Trophoblast cell (in vitro differentiated cells and primary cell): ENCODE measurements at regions not wholly inside any gene's neighbourhood (a gene's known extent, or its start where the extent isn't known, plus 50 kb on each side); places are given as distances from the start of the nearest gene placed in this dataset.

Experiments used
- DNase-seq, 2 donors: peaks; one replicate each; pipeline ENCODE4 v3.0.0-alpha.2; 2016
- H2AFZ ChIP-seq: 2 replicates; pipeline ENCODE4 v1.6.1; 2013; ENCODE audit warnings: low read length, moderate library complexity, mild to moderate bottlenecking; ENCODE audit not compliant: insufficient read depth, poor library complexity
- H2AK5ac ChIP-seq: 2 replicates; pipeline ENCODE4 v1.6.1; 2013; ENCODE audit warnings: mild to moderate bottlenecking, low read length
- H2BK120ac ChIP-seq: 2 replicates; pipeline ENCODE4 v1.6.1; 2013; ENCODE audit warnings: low read length, mild to moderate bottlenecking, moderate library complexity; ENCODE audit not compliant: insufficient read depth, poor library complexity
- H2BK12ac ChIP-seq: 2 replicates; pipeline ENCODE4 v1.6.1; 2013; ENCODE audit warnings: mild to moderate bottlenecking, low read length, moderate library complexity
- H2BK5ac ChIP-seq: 2 replicates; pipeline ENCODE4 v1.6.1; 2013; ENCODE audit warnings: low read length, low read depth, moderate library complexity, mild to moderate bottlenecking; ENCODE audit not compliant: poor library complexity
- H3K14ac ChIP-seq: 2 replicates; pipeline ENCODE4 v1.6.1; 2013; ENCODE audit warnings: mild to moderate bottlenecking, low read length
- H3K18ac ChIP-seq: 2 replicates; pipeline ENCODE4 v1.6.1; 2013; ENCODE audit warnings: mild to moderate bottlenecking, low read length
- H3K23ac ChIP-seq: 2 replicates; pipeline ENCODE4 v1.6.1; 2013; ENCODE audit warnings: low read length
- H3K27ac ChIP-seq: 2 replicates; pipeline ENCODE4 v1.5.1; 2013; ENCODE audit warnings: low read depth, mild to moderate bottlenecking, inconsistent platforms, low read length, moderate library complexity
- H3K27me3 ChIP-seq: 2 replicates; pipeline ENCODE4 v1.6.1; 2013; ENCODE audit warnings: inconsistent platforms, mild to moderate bottlenecking, low read length, moderate library complexity; ENCODE audit not compliant: insufficient read depth
- H3K36me3 ChIP-seq, 2 experiments: 1 replicate in 1 of 2; 2 replicates in 1 of 2; pipeline ENCODE4 v1.6.1; 2013; ENCODE audit warnings: low read length in 2 of 2, mild to moderate bottlenecking in 2 of 2, moderate library complexity in 1 of 2; ENCODE audit not compliant: insufficient read depth in 2 of 2, control insufficient read depth in 1 of 2
- H3K4ac ChIP-seq: 2 replicates; pipeline ENCODE4 v1.6.1; 2013; ENCODE audit warnings: low read depth, mild to moderate bottlenecking, low read length, moderate library complexity
- H3K4me1 ChIP-seq, 2 experiments: 1 replicate in 1 of 2; 2 replicates in 1 of 2; pipeline ENCODE4 v1.6.1; 2013; ENCODE audit warnings: low read length in 2 of 2, mild to moderate bottlenecking in 2 of 2, moderate library complexity in 1 of 2; ENCODE audit not compliant: insufficient read depth in 2 of 2, control insufficient read depth in 1 of 2
- H3K4me2 ChIP-seq: 2 replicates; pipeline ENCODE4 v1.6.1; 2013; ENCODE audit warnings: inconsistent platforms, mild to moderate bottlenecking, low read length, moderate library complexity
- H3K4me3 ChIP-seq: 2 replicates; pipeline ENCODE4 v1.5.1; 2013; ENCODE audit warnings: mild to moderate bottlenecking, low read depth, low read length, inconsistent platforms
- H3K79me1 ChIP-seq: one replicate; pipeline ENCODE4 v1.6.1; 2013; ENCODE audit warnings: low read length
- H3K79me2 ChIP-seq: 2 replicates; pipeline ENCODE4 v1.6.1; 2013; ENCODE audit warnings: low read length, mild to moderate bottlenecking; ENCODE audit not compliant: control insufficient read depth, insufficient read depth, poor library complexity
- H3K9ac ChIP-seq: 2 replicates; pipeline ENCODE4 v1.6.1; 2013; ENCODE audit warnings: mild to moderate bottlenecking, low read length
- H3K9me3 ChIP-seq: 2 replicates; pipeline ENCODE4 v1.6.1; 2013; ENCODE audit warnings: low read depth, mild to moderate bottlenecking, control low read depth, inconsistent platforms, low read length; ENCODE audit not compliant: insufficient read depth
- H4K12ac ChIP-seq: 2 replicates; pipeline ENCODE4 v1.6.1; 2013; ENCODE audit warnings: low read depth, mild to moderate bottlenecking, low read length, moderate library complexity
- H4K8ac ChIP-seq: 2 replicates; pipeline ENCODE4 v1.6.1; 2013; ENCODE audit warnings: low read depth, mild to moderate bottlenecking, low read length, moderate library complexity
- H4K91ac ChIP-seq: one replicate; pipeline ENCODE4 v1.6.1; 2013; ENCODE audit warnings: low read depth, mild to moderate bottlenecking, low read length, moderate library complexity
- WGBS: extraction: QIAGEN DNeasy Blood & Tissue Kit; methylation state at CpG from one replicate; pipeline ENCODE4 v1.1.7; 2013; ENCODE audit warnings: missing lambda C conversion rate; ENCODE audit not compliant: insufficient read length, insufficient coverage; ENCODE audit errors: extremely low coverage; 5-methylcytosine and 5-hydroxymethylcytosine counted together

DNA sequence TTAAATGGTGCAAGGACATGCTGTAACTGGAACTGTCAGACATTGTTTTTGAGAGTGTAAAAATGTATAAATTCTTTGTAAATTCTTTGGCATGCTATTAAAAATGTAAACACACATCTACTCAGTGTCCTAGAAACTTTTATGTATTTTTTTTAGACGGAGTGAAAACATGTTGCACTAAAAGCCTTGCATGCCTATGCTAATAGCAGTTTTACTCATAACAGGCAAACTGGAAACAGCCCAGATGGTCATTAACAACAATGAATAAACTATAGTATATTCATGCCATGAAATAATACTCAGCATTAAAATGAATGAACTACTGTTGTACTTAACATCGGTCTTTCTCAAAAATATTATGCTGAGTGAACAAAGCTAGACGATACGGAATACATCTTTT, 954.8 kb upstream of the DDX18 start:
- H3K4me3 ChIP-seq: no peak overlapping the region
- H2BK120ac ChIP-seq: no peak overlapping the region
- no CpG with 5 or more reads among the region's 4 CpGs for WGBS
- no peaks in the 10 kb centered on the region for H3K36me3 ChIP-seq
- H4K91ac ChIP-seq: no peak overlapping the region
- H2BK12ac ChIP-seq: no peak overlapping the region
- H3K4me1 ChIP-seq: no peaks in the 10 kb centered on the region
- no peak overlapping the region for H2AFZ ChIP-seq
- H3K79me1 ChIP-seq: no peaks in the 10 kb centered on the region
- H3K4me2 ChIP-seq: no peak overlapping the region
- no peak overlapping the region for H3K23ac ChIP-seq
- DNase-seq: no peak
- no peak overlapping the region for H3K9ac ChIP-seq
- peaks cover 1% of the 10 kb centered on the region for H3K9me3 ChIP-seq
- H3K27me3 ChIP-seq: no peaks in the 10 kb centered on the region
- H2AK5ac ChIP-seq: no peak overlapping the region
- H4K8ac ChIP-seq: no peak overlapping the region
- no peak overlapping the region for H4K12ac ChIP-seq
- H2BK5ac ChIP-seq: no peak overlapping the region
- H3K18ac ChIP-seq: no peak overlapping the region
- H3K4ac ChIP-seq: no peak overlapping the region
- no peak overlapping the region for H3K27ac ChIP-seq
- H3K14ac ChIP-seq: no peak overlapping the region
- H3K79me2 ChIP-seq: no peaks in the 10 kb centered on the region

DNA sequence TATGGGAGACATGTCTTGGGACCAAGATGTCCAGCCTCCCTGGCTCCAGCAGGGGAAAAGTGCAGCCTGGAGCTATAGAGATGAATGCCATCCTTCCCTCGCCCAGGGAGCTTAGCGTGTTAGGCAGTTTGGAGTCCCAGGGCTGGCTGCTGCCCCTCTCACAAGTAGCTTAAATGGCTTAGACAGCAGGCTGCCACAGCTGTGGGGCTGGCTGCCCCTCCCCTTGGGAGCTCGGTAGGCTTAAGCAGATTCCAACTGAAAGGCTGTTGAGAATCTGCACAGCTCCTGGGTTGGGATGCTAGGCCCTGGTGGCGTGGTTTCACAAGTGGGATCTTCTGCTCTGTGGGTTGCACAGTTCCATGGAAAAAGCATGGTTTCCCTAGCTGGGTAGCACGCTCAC, 940.5 kb upstream of the DDX18 start:
- H4K12ac ChIP-seq: no peak overlapping the region

DNA sequence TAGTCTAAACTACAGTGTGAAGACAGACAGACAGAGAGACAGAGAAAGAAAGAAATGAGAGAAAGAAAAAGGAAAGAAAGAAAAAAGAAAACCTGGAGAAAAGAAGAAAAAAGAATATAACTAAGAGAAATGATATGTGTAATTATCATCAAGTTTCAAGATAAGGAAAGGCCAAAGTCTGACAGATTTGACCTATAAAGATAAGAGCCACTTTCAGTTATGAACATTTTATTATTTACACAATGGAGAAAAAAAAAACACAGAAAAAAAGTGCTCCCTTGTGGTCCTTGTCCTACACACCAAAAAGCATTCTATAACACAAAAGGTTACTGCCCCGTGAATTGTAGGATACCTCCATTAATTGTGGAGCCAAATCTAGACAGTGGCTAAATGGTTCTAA, 937.2 kb upstream of the DDX18 start:
- Histone ChIP-seq H3K18ac (no peak overlapping the region), H3K27ac (no peak overlapping the region), H3K14ac (no peak overlapping the region), H4K12ac (no peak overlapping the region), H2AFZ (no peak overlapping the region), H3K79me2 (no peaks in the 10 kb centered on the region), H3K9me3 (no peaks in the 10 kb centered on the region), H3K4me2 (no peak overlapping the region), H4K8ac (no peak overlapping the region), H2BK120ac (no peak overlapping the region), H4K91ac (no peak overlapping the region), H2AK5ac (no peak overlapping the region), H3K79me1 (no peaks in the 10 kb centered on the region), H3K4me3 (no peak overlapping the region), H3K4ac (no peak overlapping the region), H3K9ac (no peak overlapping the region), H3K27me3 (no peaks in the 10 kb centered on the region), H2BK5ac (no peak overlapping the region), H3K23ac (no peak overlapping the region), H2BK12ac (no peak overlapping the region), H3K36me3 (no peaks in the 10 kb centered on the region), H3K4me1 (no peaks in the 10 kb centered on the region)
- DNase-seq: no peak
- WGBS: no CpG with 5 or more reads among the region's 1 CpG

More for the DNA sequence above, 940.5 kb upstream of the DDX18 start:
- Histone ChIP-seq H4K91ac (no peak overlapping the region), H3K4me1 (no peaks in the 10 kb centered on the region), H3K36me3 (no peaks in the 10 kb centered on the region), H3K4ac (no peak overlapping the region), H2BK120ac (no peak overlapping the region), H2BK12ac (no peak overlapping the region), H3K23ac (no peak overlapping the region), H3K79me2 (no peaks in the 10 kb centered on the region), H2BK5ac (no peak overlapping the region), H3K9ac (no peak overlapping the region), H3K27me3 (no peaks in the 10 kb centered on the region), H2AFZ (no peak overlapping the region), H3K9me3 (no peaks in the 10 kb centered on the region), H3K79me1 (no peaks in the 10 kb centered on the region), H3K27ac (no peak overlapping the region), H4K8ac (no peak overlapping the region), H2AK5ac (no peak overlapping the region), H3K14ac (no peak overlapping the region), H3K4me2 (no peak overlapping the region), H3K18ac (no peak overlapping the region), H3K4me3 (no peak overlapping the region)
- no peak for DNase-seq
- WGBS: no CpG with 5 or more reads among the region's 5 CpGs

DNA sequence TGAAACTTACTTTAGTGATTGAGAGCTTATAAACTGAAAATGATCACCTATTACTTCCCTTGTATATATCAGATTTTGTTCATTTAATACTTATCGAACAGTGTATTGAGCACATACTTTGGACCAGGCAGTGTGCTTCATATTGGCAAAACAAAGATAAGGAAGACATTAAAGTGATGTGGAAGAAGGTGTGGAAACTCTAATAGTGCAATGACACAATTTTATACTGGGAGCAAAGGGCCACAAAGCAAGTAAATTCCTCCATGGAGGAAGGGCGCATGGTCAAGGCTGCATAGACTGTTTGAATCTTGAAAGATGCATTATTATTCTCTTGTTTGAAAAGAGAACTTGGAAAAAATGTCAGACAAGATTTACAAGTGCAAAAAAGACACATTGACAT, 936.5 kb upstream of the DDX18 start:
- H4K91ac ChIP-seq: no peak overlapping the region
- no peak overlapping the region for H2BK120ac ChIP-seq
- no peaks in the 10 kb centered on the region for H3K79me2 ChIP-seq
- no peak overlapping the region for H2BK12ac ChIP-seq
- no peak overlapping the region for H3K4ac ChIP-seq
- H2AFZ ChIP-seq: no peak overlapping the region
- no peak overlapping the region for H3K18ac ChIP-seq
- no peak overlapping the region for H4K8ac ChIP-seq
- H3K4me1 ChIP-seq: no peaks in the 10 kb centered on the region
- no peak overlapping the region for H3K14ac ChIP-seq
- no CpG with 5 or more reads among the region's 2 CpGs for WGBS
- no peak overlapping the region for H2AK5ac ChIP-seq
- H3K27me3 ChIP-seq: no peaks in the 10 kb centered on the region
- H3K4me3 ChIP-seq: no peak overlapping the region
- H3K79me1 ChIP-seq: no peaks in the 10 kb centered on the region
- H3K9me3 ChIP-seq: no peaks in the 10 kb centered on the region
- H3K23ac ChIP-seq: no peak overlapping the region
- H3K4me2 ChIP-seq: no peak overlapping the region
- H3K27ac ChIP-seq: no peak overlapping the region
- no peak overlapping the region for H4K12ac ChIP-seq
- no peak overlapping the region for H3K9ac ChIP-seq
- no peak overlapping the region for H2BK5ac ChIP-seq
- no peaks in the 10 kb centered on the region for H3K36me3 ChIP-seq
- DNase-seq: no peak
